ENCODE measurements at regions not wholly inside any gene's neighbourhood (a gene's known extent, or its start where the extent isn't known, plus 50 kb on each side); places are given as distances from the start of the nearest gene placed in this dataset.
"Not testable (repeated sequence)": the region's sequence is repeated elsewhere in the genome, so short reads cannot be mapped to it uniquely, and the experiment has no call there.

DNA sequence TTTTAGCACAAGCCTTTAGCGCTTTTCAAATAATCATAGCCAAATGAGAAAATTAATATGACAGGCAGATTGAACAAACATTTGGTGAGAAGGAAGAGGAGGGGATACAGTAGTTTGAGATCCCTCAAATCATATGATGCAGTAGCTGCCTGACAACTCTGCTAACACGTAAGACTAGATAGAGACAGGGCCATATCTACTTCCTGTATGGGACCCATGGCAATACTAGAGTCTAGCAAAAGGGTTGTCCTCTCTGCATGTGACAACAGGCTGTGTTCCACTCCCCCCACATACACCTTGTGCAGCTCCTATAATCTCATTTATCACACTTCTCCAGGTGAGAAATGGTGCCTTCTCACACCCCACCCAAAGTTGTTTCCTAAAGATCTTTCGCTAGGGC is 106.3 kb upstream of the NBPF26 start:
- TF ChIP-seq, protein P1, sequence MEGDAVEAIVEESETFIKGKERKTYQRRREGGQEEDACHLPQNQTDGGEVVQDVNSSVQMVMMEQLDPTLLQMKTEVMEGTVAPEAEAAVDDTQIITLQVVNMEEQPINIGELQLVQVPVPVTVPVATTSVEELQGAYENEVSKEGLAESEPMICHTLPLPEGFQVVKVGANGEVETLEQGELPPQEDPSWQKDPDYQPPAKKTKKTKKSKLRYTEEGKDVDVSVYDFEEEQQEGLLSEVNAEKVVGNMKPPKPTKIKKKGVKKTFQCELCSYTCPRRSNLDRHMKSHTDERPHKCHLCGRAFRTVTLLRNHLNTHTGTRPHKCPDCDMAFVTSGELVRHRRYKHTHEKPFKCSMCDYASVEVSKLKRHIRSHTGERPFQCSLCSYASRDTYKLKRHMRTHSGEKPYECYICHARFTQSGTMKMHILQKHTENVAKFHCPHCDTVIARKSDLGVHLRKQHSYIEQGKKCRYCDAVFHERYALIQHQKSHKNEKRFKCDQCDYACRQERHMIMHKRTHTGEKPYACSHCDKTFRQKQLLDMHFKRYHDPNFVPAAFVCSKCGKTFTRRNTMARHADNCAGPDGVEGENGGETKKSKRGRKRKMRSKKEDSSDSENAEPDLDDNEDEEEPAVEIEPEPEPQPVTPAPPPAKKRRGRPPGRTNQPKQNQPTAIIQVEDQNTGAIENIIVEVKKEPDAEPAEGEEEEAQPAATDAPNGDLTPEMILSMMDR (conservative IDR thresholded peaks at IDR 0.05; ENCODE audit: low read depth, low read length), result not testable (repeated sequence)
- TF ChIP-seq EZH2 (IDR thresholded peaks at IDR 0.05; ENCODE audit: borderline replicate concordance, low read depth, low read length, poor library complexity, severe bottlenecking), result not testable (repeated sequence)
